K562 (cell line): ENCODE measurements at regions not wholly inside any gene's neighbourhood (a gene's known extent, or its start where the extent isn't known, plus 50 kb on each side); places are given as distances from the start of the nearest gene placed in this dataset.

Source experiments
- EZH2 ChIP-seq: IDR thresholded peaks from 2 replicates; pipeline ENCODE4 v1.6.1; 2012; ENCODE audit warnings: low read depth, mild to moderate bottlenecking, inconsistent platforms, low read length, borderline replicate concordance
- GABPA ChIP-seq: fragments of 200-800 bp; sonication (Bioruptor generic); conservative IDR thresholded peaks from 2 replicates; pipeline ENCODE4 v1.6.1; 2016; ENCODE audit warnings: low read depth, missing genetic modification characterization, missing compliant biosample characterization
- MAFF ChIP-seq: IDR thresholded peaks from 2 replicates; pipeline ENCODE4 v1.6.1; 2012; ENCODE audit warnings: low read length, improper control_type of control experiment
- PHF20 ChIP-seq: fragments of 450-650 bp; IDR thresholded peaks from 2 replicates; pipeline ENCODE4 v1.6.1; 2018; ENCODE audit not compliant: partially characterized antibody
- POLR2AphosphoS5 ChIP-seq: IDR thresholded peaks from 2 replicates; pipeline ENCODE4 v1.6.1; 2011; ENCODE audit warnings: mild to moderate bottlenecking, low read depth, low read length, moderate library complexity; ENCODE audit not compliant: control insufficient read depth, insufficient read depth
- ZBTB8A ChIP-seq: fragments of 450-650 bp; IDR thresholded peaks from 2 replicates; pipeline ENCODE4 v1.6.1; 2018; ENCODE audit warnings: mild to moderate bottlenecking, moderate library complexity; ENCODE audit not compliant: partially characterized antibody
- TF ChIP-seq, protein P1 (sequence below), 3 experiments: IDR thresholded peaks in 2 of 3; conservative IDR thresholded peaks in 1 of 3; 2 replicates each; pipeline ENCODE4 v1.5.1; 2011 to 2012; ENCODE audit warnings: low read length in 3 of 3, mild to moderate bottlenecking in 3 of 3, control low read depth in 2 of 3, improper control_type of control experiment in 1 of 3, inconsistent platforms in 1 of 3, low read depth in 1 of 3, mixed read lengths in 1 of 3, moderate library complexity in 1 of 3; ENCODE audit not compliant: insufficient read depth in 2 of 3

DNA sequence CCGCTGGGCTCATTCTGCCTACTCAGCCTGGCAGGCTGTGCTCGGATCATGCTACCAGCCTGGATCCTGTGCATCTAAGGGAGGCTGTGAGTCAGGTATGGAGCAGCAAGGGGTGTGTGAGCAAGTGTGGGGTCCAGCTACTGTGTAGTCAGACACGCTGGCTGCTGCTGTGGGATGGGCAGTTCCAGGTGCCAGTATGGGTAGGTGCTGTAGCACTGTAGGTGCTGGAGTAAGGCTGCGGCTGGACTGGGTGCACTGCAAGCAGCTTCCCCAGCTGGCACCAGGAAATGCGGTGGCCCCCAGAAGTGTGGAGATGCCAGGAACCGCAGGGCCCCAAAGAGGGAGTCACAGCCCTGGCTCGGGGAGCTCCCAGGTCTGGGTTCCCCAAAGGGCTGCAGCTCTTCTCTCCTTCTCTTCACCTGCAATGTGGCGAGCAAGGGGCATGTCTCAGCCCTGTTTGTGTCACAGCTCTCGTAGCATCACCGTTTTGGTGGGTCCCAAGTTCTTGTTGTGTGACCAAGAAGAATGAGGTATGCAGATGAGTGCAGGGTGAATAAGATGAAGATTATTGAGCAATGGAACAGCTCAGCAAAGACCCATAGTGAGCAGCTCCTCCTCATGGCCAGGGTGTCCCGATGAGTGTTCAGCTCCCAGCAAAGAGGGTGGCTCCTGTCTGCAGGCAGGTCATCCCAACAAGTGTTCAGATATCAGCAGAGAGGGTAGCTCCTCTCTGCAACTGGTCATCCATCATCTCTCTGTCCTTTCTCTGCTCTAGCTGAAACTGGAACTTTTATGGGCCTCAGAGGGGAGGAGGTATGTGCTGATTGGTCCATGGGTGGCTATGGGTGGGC lies 462.9 kb downstream of the TBC1D22A start:
- TF ChIP-seq, protein P1, sequence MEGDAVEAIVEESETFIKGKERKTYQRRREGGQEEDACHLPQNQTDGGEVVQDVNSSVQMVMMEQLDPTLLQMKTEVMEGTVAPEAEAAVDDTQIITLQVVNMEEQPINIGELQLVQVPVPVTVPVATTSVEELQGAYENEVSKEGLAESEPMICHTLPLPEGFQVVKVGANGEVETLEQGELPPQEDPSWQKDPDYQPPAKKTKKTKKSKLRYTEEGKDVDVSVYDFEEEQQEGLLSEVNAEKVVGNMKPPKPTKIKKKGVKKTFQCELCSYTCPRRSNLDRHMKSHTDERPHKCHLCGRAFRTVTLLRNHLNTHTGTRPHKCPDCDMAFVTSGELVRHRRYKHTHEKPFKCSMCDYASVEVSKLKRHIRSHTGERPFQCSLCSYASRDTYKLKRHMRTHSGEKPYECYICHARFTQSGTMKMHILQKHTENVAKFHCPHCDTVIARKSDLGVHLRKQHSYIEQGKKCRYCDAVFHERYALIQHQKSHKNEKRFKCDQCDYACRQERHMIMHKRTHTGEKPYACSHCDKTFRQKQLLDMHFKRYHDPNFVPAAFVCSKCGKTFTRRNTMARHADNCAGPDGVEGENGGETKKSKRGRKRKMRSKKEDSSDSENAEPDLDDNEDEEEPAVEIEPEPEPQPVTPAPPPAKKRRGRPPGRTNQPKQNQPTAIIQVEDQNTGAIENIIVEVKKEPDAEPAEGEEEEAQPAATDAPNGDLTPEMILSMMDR (IDR thresholded peaks at IDR 0.05 in 2 of 3, conservative IDR thresholded peaks at IDR 0.05 in 1 of 3; ENCODE audit: insufficient read depth in 2 of 3, low read depth in 1 of 3, low read length in 3 of 3): no peak
- TF ChIP-seq PHF20 (no peak), EZH2 (no peak), MAFF (no peak), POLR2AphosphoS5 (no peak), GABPA (tag) (no peak), ZBTB8A (no peak)
